Fibroblast of skin of right quadriceps (primary cell): ENCODE measurements at regions not wholly inside any gene's neighbourhood (a gene's known extent, or its start where the extent isn't known, plus 50 kb on each side); places are given as distances from the start of the nearest gene placed in this dataset.
A peak's percentile ranks its signal among the peaks of the same experiment; 100 is the strongest.

Source experiments
- DNase-seq: peaks from one replicate; pipeline ENCODE4 v3.0.0-alpha.2; 2013

DNA sequence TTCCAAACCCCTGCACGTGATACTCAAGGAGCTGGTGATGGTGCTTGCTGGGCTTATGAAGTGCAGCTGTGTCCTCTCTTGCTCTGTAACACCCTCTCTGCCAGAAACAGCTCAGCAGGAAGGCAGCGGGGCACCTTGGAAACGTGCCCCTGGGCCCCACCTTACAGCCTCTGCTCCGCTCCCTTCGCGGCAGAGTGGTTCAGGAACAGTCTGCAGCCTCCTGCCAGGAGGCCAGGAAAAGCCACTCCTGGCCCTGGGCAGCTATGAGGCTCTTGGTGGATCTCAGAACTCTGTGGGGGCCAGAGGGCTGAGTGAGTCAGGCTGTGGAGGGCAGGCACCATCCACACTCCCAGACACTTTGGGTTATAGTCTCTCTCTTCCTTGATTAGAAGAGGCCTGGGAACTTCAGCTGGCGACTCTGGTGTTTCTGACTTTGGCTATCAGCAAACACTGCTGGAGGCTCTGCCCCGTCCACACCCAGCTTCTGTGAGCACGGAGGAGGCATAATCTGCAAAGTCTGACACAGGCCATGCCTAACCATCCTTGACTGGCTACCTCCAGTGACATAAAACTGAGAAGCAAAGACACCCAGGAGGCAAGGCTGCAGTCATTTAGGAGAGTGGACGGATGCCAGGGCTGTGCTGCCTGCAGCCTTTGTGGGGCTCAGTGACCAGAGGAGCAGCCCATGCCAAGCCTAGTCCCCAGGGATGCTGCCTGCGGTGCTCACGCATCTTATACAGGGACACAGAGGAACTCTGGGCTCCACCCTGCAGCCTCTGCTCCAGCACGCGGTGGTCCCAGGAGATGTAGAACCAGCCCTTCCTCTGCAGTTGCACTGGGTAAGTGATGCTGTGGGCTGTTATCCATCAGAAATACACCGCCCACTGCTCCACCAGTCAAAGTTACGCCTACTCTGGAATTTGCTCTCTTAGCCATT lies 65.3 kb downstream of the METRNL start:
- DNase-seq = peak; percentile 29

DNA sequence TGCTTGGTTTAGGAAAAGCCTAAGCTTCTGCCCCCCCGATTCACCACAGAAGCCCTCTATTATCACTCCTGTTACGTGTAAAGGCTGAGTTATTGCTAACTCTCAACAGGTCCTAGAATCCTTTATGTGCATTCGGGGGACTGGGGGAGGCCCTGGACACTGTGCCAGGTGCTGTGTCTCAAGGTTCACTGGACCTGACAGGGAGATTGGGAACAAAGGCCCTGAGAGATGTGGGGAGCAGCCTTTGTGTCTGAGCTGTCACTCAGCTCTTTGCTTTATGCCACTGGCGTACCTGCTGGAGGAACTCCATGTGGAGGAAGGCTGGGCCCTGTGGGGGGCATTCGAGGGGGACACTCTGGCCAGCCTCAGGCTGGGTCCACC lies 65.9 kb downstream of the METRNL start:
- no peak for DNase-seq

DNA sequence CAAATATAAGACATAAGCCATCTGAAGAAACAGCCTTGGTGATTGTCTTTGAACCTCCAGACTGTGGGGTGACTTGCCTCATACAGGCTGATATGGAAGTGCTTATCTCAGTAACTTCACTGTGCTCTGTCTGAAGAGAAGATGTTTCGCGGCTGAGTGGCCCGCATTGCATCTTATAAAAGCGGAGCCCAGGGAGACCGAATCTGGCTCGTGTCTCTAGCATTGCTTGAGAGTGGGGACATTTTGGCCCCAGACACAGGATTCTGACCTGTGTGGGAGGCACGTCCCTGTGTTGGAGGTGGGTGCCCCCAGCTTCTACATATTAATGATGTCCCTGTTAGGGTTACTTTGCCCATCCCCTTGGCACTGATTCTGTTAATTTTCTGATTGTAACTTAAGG lies 66.4 kb downstream of the METRNL start:
- no peak for DNase-seq

DNA sequence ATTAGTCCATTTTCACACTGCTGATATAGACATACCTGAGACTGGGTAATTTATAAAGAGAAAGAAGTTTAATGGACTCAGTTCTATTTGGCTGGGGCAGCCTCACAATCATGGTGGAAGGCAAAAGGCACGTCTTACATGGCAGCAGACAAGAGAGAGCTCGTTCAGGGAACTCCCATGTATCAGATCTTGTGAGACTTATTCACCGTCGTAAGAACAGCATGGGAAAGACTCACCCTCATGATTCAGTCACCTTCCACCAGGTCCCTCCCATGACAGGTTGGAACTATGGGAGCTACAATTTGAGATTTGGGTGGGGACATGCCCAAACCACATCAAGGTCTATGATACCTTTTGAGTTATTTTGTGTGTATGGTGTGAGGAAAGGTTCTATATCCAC lies 66.9 kb downstream of the METRNL start:
- no peak for DNase-seq

DNA sequence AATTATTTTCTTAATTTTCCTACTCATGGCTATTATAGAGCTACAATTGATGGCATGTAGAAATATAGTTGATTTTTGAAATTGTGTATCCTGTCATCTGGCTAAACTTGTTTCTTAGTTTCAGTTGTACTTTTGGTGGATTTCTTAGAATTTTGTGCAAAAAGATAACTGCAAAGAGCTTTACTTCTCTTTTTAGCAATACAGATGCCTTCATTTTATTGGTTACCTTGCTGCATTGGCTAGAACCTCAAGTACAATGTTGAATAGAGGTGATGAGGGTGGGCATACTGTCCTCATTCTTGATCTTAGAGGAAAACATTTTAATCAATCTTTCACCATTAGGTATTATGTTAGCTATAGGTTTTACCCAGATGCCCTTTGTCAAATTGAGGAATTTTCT lies 67.9 kb downstream of the METRNL start:
- no peak for DNase-seq

DNA sequence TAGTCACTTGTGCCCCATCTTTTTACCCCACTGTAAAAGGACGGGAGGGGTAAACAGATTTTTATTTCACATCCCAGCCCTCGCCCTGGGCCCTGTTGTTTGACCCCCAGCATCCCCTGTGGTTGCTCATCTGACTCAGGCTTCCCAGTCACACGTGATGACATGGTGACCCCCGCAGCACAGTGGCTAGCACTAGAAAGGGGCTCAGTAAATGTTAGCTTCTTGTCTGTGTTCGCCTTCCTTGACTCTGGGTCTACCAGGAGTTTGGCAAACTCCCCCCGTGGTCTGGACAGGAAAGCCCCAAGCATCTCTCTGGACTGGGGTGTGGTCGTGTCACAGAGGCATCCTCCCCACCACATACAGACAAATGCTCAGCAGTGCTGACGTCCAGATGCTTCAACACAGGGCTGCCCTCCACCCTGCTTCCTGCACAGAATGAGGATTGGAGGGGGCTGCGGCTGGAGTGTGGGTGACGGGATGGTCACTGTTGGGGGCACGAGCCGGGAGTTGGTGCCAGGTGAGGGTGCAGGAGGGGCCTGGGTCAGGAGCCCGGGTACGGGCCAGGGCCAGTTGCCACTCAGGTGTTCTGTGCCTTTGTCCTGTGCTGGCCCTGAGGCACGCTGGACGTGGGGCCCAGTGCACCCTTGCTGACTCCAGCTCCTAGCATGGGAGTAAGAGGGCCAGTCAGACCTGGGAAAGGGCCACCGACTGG lies 69.1 kb downstream of the METRNL start:
- DNase-seq = no peak

DNA sequence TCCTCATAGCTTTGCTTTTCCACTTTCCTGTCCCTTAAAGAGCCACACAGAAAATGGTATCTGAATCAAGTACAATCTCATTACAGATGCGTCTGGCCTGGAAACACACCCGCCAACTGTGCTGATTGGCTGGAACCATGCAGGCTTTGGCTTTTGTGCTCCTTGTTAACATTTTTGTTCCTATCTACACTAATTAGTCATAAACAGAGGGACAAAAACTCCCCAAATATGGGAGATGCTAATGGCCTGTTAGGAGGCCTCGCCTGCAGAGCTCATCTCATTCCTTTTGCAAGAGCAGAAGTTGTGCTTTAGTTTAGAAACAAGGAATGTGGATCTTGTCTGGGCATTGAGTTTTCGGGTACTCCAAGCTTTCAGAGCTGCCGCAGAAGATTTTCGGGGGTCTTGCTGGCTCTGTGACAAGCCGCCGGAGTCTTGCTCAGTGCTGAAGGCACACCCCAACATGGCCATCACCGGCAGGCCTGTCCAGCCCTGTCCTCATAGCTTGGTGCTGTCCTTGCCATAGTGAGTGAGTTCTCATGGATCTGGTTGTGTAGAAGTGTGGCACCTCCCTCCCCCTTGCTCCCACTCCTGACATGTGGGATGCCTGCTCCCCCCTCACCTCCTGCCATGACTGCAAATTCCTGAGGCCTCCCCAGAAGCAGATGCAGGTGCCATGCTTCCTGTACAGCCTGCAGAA lies 69.8 kb downstream of the METRNL start:
- no peak for DNase-seq

DNA sequence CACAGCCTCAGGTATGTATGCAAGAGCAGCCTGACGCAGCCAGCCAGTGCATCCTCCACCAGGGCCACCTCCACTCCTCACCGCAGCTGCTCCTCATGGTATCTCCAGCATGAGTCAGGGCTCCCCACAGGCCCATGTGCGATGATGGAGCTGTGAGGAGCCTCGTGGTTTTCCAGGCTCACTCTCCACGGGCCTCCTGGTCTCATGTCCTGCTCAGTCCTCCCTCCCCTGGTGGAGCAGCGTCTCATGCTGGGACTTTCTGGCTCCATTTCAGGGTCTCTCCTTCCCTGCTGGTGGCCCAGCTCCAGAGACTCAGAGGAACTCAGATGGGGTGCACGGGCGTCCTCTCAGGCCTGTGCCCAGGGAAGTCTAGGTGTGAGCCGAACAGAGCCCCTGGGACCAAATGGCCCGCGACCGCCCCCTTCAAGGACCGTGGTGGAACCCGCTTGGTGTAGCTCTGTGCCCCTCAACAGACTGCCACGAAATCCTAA lies 70.4 kb downstream of the METRNL start:
- DNase-seq = peak; percentile 49

DNA sequence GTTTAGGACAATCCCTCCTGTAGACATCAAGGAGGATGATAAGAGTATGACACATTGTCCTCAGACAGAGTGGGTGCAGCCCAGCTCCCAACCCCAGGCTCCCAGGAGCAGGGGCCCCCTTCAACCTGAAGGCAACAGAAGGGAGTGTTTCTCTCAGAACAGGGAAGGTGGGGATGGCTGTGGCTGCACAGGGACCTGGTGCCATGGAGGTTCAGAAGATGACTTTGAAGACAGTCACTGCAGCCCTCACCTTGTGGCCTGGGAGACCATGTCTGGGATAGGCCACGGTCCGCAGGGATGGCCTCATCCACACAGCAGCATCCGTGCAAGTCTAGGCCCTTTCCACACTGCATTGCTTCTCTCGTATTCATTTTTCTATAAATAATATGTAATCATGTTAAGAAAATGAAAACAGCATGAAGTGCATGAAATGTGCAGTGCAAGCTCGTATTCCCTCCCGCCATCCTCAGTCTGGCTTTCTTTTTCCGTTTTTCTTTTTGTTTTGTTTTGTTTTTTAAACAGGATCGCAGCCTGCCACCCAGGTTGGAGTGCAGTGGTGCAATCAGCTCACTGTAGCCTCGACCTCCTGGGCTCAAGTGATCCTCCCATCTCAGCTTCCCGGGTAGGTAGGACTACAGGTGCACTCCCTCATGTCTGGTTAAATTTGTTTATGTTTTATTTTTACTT lies 71.1 kb downstream of the METRNL start:
- DNase-seq = no peak

DNA sequence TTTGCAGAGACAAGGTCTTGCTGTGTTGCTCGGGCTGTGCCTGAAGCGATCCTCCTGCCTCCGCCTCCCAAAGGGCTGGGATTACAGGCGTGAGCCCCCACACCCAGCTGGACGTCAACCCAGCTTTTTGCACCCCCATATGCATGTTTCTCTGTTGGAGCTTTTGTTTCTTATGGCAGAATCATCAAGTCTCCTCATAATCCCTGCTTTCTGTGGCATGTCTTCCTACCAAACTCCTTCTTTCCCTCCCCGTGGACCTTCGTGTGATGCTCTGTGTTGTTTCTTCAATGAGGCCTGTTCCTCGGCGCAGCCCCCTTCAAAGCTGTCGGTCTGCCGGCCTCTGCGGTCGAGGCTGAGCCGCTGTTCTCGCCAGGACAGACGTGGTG lies 71.6 kb downstream of the METRNL start:
- DNase-seq = no peak

DNA sequence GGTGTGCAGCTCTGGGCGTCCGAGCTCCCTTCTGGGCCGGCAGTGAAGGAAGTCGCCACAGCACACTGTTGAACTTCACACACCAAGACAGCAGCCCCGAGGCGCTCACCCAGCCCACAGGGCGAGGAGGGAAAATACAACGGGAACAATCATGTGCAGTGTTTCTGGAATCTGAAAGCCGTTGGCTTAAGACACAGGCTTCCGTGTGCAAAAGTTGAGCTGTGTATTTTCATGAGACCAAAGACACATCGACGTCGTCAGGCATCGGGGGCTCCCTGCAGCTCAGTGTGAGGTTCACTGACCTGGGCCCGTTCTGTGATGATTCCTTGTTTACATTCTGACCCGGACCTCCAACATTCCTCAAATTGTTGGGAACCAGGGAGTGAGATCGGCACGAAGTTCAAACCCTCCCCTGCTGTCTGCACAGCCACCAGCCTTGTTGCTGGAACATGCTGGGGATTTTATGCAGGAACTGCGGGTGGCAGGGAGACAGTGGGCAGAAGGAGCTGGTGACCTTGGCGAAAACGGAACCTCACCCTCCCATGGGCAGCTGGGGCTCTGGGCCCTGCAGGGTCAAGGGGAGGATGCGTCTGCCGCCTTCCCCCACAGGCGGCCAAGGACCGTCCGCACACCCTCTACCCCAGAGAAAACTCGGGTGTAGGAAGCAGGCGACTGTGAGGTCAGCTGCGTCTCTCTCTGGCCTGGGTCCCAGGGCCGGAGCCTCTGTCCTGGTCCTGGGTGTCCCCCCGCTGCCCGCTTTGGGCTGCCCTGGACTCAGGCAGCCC lies 72.2 kb downstream of the METRNL start:
- DNase-seq = peak; percentile 48

DNA sequence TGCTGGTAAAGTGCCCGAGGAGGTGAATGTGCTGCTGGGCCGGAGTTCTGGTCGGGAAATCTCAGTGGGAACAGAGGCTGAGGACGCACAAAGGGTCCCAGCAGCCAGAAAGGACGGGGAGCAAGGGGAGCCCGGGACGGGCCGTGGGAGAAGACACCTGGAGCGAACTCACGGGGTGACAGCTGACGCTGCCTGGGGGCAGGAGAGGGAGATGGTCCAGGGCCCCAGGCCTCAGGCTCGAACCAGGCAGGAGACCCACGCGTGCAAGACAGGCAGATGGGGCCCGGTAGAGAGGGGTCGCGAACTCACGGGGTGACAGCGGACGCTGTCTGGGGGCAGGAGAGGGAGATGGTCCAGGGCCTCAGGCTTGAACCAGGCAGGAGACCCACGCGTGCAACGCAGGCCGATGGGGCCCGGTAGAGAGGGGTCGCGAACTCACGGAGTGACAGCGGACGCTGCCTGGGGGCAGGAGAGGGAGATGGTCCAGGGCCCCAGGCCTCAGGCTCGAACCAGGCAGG lies 72.9 kb downstream of the METRNL start:
- DNase-seq = no peak

DNA sequence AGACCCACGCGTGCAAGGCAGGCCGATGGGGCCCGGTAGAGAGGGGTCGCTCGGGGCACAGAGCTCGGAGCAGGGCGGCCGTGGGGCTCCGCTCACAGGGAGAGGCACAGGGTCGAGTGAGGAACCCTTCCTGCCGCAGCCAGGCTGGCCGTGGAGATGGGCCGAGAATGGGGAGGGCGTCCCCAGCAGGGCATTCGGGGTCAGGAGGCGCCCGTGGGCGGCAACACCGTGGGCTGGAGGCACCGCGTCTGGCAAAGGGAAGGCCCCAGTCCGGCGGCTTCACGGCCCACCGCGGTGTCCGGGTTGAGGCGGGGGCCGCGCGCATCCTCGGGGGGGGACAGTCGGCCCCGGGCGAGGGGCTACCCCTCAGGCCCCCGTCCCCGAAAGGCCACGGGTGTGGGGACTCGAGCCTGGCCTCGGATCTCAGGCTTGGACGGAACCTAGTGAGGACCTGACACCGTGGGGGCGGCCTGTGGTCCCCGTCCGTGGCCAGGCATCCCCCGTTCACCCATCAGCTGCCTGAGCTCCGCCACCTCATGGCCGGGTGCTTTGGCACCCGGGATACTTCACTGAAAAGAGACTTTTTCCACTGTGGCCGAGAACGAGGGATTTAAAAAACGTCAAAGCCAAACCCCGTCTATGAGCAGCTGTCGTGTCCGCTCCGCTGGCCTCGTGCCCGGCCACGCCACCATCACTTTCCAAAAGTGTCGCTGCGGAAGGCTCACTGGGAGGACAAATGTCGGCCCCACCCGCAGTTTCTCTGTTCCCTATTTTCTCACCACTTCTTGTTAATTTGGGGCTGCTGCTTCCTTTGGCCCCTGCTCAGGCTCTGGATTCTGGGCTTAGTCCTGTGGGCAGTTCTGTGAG lies 73.6 kb downstream of the METRNL start:
- DNase-seq = no peak

DNA sequence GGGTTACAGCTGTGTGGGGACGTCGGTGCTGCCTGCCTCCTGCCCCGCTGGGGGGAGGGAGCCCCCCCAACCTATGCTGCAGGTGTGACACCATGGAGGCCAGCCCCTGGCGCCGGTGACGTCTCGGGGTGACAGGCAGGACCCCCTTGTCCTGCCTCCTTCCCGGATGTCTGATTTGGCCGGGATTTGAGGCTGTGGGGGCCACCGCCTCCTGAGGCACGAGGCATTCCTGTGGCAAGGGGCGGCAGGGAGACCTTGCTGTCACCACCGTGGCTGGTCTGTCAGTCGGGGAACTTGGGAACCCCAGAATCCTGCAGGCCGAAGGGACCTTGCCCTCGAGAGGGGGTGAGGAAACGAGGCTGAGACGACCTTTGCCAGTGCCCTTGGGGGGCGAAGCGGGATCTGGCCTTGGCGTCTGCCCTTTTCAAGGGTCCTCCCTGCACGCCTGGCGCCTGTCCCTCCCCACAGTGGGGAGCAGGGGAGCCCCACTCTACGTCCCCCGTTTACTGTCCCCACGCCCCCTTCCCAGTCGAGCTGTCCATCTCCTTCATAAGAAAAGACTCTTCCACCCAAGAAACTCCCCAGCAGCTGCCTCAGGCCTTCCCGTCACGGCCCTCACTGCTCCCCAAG lies 74.4 kb downstream of the METRNL start:
- no peak for DNase-seq

DNA sequence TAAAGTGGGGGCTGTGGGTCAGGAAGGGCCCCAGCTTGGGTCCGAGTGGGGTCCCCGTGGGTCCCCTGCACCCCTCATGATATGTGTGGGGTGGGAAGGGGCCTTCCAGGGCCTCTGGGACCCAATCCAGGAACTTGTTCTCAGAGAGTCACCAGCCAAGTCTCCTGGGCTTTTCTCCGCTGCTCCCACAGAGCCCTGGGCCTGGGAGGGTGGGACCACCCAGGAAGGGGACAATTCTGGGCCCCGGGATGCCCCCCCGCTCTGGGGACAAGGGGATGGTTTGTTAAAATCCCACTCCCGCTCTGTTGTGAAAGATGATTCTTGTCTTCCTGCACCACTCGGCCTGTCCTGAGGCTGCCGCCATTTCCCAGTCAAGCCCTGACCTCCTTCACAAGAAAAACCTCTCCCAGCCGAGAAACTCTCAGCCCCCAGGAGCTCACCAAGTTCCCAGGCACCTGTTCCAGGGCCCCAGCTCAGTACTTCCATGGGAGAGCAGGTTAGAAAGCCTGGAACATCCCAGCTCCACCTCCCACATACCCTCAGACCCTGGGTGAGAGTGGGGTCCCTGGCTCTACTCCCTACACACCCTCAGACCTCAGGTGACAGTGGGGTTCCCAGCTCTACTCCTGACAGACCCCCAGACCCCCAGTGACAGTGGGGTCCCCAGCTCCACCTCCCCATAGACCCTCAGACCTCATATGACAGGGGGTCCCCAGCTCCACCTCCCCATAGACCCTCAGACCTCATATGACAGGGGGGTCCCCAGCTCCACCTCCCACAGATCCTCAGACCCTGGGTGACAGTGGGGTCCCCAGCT lies 75.1 kb downstream of the METRNL start:
- DNase-seq = no peak

DNA sequence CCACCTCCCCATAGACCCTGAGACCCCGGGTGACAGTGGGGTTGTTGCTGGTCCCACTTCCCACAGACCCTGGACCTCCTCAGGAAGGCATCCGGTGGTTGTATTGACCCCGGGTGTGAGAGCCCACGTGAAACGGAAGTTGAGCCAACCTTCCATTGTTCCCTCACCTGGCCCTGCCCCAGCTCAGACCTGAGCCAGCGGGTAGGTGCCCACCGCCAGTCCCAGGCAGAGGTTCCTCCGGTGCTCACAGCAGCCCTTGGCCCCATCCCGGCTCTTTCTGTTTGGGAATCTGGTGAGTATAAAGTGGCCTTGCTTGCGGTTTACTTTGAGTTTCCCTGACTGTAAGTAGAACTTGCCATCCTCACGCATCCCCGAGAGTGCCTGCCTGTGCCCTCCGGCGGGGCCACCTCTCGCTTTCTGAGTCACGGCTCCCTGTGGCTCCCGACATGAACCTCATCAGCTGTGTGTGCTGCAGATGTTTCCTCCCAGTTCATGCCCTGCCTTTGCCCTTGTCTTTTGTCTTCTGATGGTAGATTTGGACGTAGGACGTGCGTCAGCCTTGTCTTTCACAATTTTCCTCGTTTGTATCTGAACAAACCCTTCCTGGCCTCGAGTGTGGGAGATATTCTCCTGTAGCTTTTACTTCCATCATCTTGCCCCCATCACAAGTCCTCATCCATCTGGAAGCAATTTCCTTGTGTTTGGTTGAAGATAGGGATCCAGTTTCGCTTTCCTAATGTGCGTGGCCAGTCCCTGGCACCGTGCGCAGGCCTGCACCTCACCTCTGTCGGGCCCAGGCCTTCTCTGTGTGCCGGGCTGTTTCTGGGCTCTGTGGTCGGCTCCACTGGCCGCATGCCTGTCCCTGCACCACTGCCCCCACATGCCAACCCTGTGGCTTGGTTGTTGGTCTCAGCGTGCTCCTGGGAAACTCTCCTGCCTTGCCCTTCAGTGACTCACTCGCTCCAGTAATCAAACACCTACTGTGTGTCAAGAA lies 76.0 kb downstream of the METRNL start:
- peak; percentile 85 for DNase-seq

DNA sequence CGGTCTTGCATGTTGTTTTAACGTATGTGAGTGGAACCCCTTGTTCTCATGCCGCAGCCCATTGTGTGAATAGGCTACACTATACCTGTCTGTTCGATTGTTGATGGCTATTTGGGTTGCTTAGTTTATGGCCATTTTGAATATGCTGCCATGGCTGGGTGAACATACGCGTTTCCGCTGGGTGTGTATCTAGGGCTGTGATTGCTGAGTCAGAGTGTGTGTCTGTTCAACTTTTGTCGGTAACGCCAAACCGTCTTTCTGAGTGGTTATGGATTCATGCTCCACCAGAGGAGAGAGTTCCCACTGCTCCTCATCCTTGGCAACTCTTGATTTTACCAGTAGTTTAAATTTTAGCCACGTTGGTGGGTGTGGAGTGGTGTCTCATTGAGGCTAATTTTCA lies 77.0 kb downstream of the METRNL start:
- no peak for DNase-seq
